ENCODE measurements at regions not wholly inside any gene's neighbourhood (a gene's known extent, or its start where the extent isn't known, plus 50 kb on each side); places are given as distances from the start of the nearest gene placed in this dataset.
"Not testable (repeated sequence)": the region's sequence is repeated elsewhere in the genome, so short reads cannot be mapped to it uniquely, and the experiment has no call there.

DNA sequence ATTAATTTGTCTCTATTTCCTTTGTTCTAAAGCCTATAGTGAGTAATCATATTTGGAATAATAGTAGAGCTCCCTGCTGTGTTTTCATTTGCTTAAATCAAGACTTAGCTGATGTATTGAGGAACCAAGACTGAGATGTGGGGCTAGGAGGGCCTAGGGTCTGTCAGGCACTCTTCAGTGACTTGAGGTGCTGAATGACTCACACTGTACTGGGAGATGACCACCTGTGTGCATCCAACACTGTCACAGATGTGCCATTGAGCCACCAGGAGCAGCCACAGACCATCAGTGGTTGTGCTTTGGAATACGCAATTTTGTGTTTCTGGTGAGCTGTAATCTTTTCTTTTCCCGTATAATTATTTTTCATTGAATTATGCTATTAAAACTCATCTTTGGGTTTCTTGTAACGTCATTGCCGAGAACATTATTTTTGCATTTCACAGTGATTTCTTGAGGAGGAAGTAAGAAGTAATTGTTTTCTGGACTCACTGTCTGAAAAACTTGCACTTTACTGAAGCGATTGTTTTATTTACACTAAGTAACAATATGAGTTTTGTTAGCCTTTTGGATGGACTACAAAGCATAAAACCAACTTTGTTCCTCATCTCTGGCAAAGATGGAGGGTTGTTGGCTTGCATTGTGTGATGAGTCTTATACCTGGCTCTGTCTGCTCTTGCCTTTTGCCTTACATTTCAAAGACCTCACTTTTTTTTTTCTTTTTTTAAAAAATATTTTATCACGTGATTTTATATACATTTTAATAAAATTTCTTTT lies 872.2 kb upstream of the TPTE start:
- not testable (repeated sequence) for DNase-seq; H3K36me3 ChIP-seq (ENCODE audit: control insufficient read depth, insufficient read depth, low read length); H3K27ac ChIP-seq (ENCODE audit: low read length); H3K9me3 ChIP-seq (ENCODE audit: control insufficient read depth, low read depth, low read length); H3K4me1 ChIP-seq (ENCODE audit: control insufficient read depth, insufficient read depth, low read length); H3K4me3 ChIP-seq (ENCODE audit: low read length); H3K27me3 ChIP-seq (ENCODE audit: control insufficient read depth, insufficient read depth, low read length)
- 40% methylated on average over 4 of the region's 6 CpGs for WGBS (ENCODE audit: insufficient coverage, low lambda C conversion rate)

- H3K27me3 ChIP-seq (ENCODE audit: control insufficient read depth, insufficient read depth, low read length); H3K4me1 ChIP-seq (ENCODE audit: control insufficient read depth, insufficient read depth, low read length); H3K4me3 ChIP-seq (ENCODE audit: low read length); H3K9me3 ChIP-seq (ENCODE audit: control insufficient read depth, low read depth, low read length); H3K36me3 ChIP-seq (ENCODE audit: control insufficient read depth, insufficient read depth, low read length); H3K27ac ChIP-seq (ENCODE audit: low read length); DNase-seq: not testable (repeated sequence)
- WGBS (ENCODE audit: insufficient coverage, low lambda C conversion rate), result no CpG with 5 or more reads among the region's 2 CpGs
Observed at GRCh38 chr21:9652819-9653218, 868.6 kb upstream of the TPTE start.

GRCh38 chr21:9655221-9655620 lies 866.2 kb upstream of the TPTE start:
- not testable (repeated sequence) for H3K27ac ChIP-seq (ENCODE audit: low read length); H3K4me3 ChIP-seq (ENCODE audit: low read length); H3K9me3 ChIP-seq (ENCODE audit: control insufficient read depth, low read depth, low read length); H3K27me3 ChIP-seq (ENCODE audit: control insufficient read depth, insufficient read depth, low read length); DNase-seq; H3K36me3 ChIP-seq (ENCODE audit: control insufficient read depth, insufficient read depth, low read length); H3K4me1 ChIP-seq (ENCODE audit: control insufficient read depth, insufficient read depth, low read length)
- 79% methylated on average over 4 of the region's 4 CpGs for WGBS (ENCODE audit: insufficient coverage, low lambda C conversion rate)

DNA sequence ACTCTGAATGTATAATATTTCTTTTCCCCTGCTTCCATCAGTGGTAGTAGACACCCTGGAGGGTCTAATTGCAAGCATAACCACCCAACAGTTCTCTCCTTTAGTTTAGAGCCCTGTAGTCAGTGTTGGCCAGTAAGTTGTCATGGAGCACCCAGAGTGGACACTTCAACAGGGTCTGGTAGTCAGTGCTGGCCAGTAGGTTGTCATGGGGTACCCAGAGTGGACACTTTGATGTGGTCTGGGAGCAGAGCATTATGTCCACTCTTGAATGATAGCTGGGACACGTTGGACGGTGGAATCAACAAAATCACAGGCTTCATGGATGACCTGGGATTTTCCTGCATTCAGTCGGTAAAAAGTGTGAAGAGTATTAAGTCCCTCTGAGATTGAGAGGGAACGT lies 864.9 kb upstream of the TPTE start:
- WGBS (ENCODE audit: insufficient coverage, low lambda C conversion rate), result 78% methylated on average over 4 of the region's 4 CpGs
- not testable (repeated sequence) for H3K4me1 ChIP-seq (ENCODE audit: control insufficient read depth, insufficient read depth, low read length); H3K4me3 ChIP-seq (ENCODE audit: low read length); H3K27ac ChIP-seq (ENCODE audit: low read length); H3K9me3 ChIP-seq (ENCODE audit: control insufficient read depth, low read depth, low read length); H3K27me3 ChIP-seq (ENCODE audit: control insufficient read depth, insufficient read depth, low read length); H3K36me3 ChIP-seq (ENCODE audit: control insufficient read depth, insufficient read depth, low read length)
- peak in 1 of 2 donors; percentile 3 for DNase-seq

DNA sequence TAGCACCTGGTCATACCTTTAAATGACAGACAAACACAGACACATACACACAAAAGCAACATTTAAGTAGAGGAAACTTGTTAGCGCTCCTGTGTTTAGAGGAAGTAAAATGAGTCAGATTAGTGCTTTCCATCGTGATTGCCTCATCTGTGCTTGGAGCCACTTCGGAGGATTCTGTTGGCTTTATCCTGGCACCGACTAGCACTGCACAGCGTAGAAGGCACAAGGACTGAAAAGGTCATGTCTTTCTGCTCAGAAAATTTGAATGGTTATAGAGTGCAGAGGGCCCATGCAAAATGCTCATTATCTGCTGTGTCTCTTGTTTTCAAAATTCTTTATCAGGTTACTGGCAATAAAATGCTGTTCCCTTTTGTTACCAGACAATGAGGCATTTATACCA lies 863.6 kb upstream of the TPTE start:
- DNase-seq, result not testable (repeated sequence)
- 70% methylated on average over 5 of the region's 5 CpGs for WGBS (ENCODE audit: insufficient coverage, low lambda C conversion rate)

DNA sequence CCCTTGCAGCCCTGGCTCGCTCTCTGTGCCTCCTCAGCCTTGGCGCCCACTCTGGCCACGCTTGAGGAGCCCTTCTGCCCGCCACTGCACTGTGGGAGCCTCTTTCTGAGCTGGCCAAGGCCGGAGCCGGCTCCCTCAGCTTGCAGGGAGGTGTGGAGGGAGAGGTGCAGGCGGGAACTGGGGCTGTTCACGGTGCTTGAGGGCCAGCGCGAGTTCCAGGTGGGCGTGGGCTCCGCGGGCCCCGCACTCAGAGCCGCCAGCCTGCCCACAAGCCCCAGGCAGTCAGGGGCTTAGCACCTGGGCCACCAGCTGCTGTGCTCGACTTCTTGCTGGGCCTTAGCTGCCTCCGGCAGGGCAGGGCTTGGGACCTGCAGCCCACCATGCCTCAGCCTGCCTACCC lies 861.5 kb upstream of the TPTE start:
- not testable (repeated sequence) for H3K27me3 ChIP-seq (ENCODE audit: control insufficient read depth, insufficient read depth, low read length); H3K27ac ChIP-seq (ENCODE audit: low read length); DNase-seq; H3K36me3 ChIP-seq (ENCODE audit: control insufficient read depth, insufficient read depth, low read length); H3K4me3 ChIP-seq (ENCODE audit: low read length); H3K4me1 ChIP-seq (ENCODE audit: control insufficient read depth, insufficient read depth, low read length); H3K9me3 ChIP-seq (ENCODE audit: control insufficient read depth, low read depth, low read length)
- WGBS (ENCODE audit: insufficient coverage, low lambda C conversion rate), result no CpG with 5 or more reads among the region's 17 CpGs

More for the DNA sequence above, 863.6 kb upstream of the TPTE start:
- H3K27me3 ChIP-seq (ENCODE audit: control insufficient read depth, insufficient read depth, low read length); H3K36me3 ChIP-seq (ENCODE audit: control insufficient read depth, insufficient read depth, low read length); H3K4me1 ChIP-seq (ENCODE audit: control insufficient read depth, insufficient read depth, low read length); H3K27ac ChIP-seq (ENCODE audit: low read length); H3K4me3 ChIP-seq (ENCODE audit: low read length); H3K9me3 ChIP-seq (ENCODE audit: control insufficient read depth, low read depth, low read length): not testable (repeated sequence)

DNA sequence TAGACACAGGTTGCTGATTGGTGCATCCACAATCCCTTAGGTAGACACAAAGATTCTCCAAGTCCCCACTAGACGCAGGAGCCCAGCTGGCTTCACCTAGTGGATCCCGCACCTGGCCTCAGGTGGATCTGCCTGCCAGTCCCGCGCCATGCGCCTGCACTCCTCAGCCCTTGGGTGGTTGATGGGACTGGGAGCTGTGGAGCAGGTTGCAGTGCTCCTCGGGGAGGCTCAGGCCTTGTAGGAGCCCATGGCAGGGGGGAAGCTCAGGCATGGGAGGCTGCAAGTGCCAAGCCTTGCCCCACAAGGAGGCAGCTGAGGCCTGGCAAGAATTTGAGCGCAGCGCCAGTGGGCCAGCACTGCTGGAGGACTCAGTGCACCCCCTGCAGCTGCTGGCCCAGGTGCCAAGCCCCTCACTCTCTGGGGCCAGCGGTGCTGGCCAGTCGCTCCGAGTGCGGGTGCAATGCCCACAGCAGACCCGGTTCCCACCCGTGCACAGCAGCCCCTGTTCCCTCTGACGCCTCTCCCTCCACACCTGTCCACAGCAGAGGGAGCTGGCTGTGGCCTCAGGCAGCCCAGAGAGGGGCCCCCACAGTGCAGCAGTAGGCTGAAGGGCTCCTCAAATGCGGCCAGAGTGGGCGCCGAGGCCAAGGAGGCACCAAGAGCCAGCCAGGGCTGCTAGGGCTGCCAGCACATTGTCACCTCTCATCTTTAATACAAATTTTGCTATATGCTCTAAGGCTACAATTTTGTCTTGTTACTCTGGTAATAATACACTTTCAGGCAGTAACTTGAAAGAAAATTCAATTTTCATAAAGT lies 857.3 kb upstream of the TPTE start:
- not testable (repeated sequence) for H3K27me3 ChIP-seq (ENCODE audit: control insufficient read depth, insufficient read depth, low read length); H3K4me1 ChIP-seq (ENCODE audit: control insufficient read depth, insufficient read depth, low read length); H3K36me3 ChIP-seq (ENCODE audit: control insufficient read depth, insufficient read depth, low read length); H3K9me3 ChIP-seq (ENCODE audit: control insufficient read depth, low read depth, low read length); H3K27ac ChIP-seq (ENCODE audit: low read length); DNase-seq; H3K4me3 ChIP-seq (ENCODE audit: low read length)
- WGBS (ENCODE audit: insufficient coverage, low lambda C conversion rate), result no CpG with 5 or more reads among the region's 18 CpGs

- H3K27ac ChIP-seq (ENCODE audit: low read length); H3K27me3 ChIP-seq (ENCODE audit: control insufficient read depth, insufficient read depth, low read length); H3K4me1 ChIP-seq (ENCODE audit: control insufficient read depth, insufficient read depth, low read length); H3K36me3 ChIP-seq (ENCODE audit: control insufficient read depth, insufficient read depth, low read length); H3K9me3 ChIP-seq (ENCODE audit: control insufficient read depth, low read depth, low read length); H3K4me3 ChIP-seq (ENCODE audit: low read length); DNase-seq: not testable (repeated sequence)
- no CpG with 5 or more reads among the region's 10 CpGs for WGBS (ENCODE audit: insufficient coverage, low lambda C conversion rate)
Observed at GRCh38 chr21:9675811-9676210, 845.6 kb upstream of the TPTE start.

DNA sequence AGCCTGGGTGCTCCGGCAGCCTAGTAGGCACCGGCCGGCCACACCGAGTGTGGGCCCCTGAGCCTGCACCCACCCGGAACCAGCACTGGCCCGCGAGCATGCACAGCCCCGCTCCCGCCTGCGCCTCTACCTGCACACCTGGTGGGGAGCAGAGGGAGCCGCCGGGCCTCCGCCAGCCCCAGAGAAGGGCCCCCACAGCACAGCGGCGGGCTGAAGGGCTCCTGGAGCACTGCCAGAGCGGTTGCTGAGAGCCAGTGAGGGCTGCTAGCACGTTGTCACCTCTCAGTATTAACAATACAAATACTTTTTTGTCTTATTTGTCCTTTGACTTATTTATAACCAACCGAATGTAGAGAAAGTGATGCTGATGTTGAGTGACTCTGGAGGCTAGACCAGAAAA lies 842.4 kb upstream of the TPTE start:
- no CpG with 5 or more reads among the region's 18 CpGs for WGBS (ENCODE audit: insufficient coverage, low lambda C conversion rate)
- not testable (repeated sequence) for DNase-seq; H3K36me3 ChIP-seq (ENCODE audit: control insufficient read depth, insufficient read depth, low read length); H3K27me3 ChIP-seq (ENCODE audit: control insufficient read depth, insufficient read depth, low read length); H3K4me3 ChIP-seq (ENCODE audit: low read length); H3K27ac ChIP-seq (ENCODE audit: low read length); H3K9me3 ChIP-seq (ENCODE audit: control insufficient read depth, low read depth, low read length); H3K4me1 ChIP-seq (ENCODE audit: control insufficient read depth, insufficient read depth, low read length)

- not testable (repeated sequence) for H3K27me3 ChIP-seq (ENCODE audit: control insufficient read depth, insufficient read depth, low read length); H3K9me3 ChIP-seq (ENCODE audit: control insufficient read depth, low read depth, low read length); H3K4me1 ChIP-seq (ENCODE audit: control insufficient read depth, insufficient read depth, low read length); DNase-seq; H3K27ac ChIP-seq (ENCODE audit: low read length); H3K4me3 ChIP-seq (ENCODE audit: low read length); H3K36me3 ChIP-seq (ENCODE audit: control insufficient read depth, insufficient read depth, low read length)
- WGBS (ENCODE audit: insufficient coverage, low lambda C conversion rate), result no CpG with 5 or more reads among the region's 14 CpGs
Observed at GRCh38 chr21:9688945-9689344, 832.4 kb upstream of the TPTE start.

GRCh38 chr21:9690981-9691380 lies 830.4 kb upstream of the TPTE start:
- H3K9me3 ChIP-seq (ENCODE audit: control insufficient read depth, low read depth, low read length); H3K4me3 ChIP-seq (ENCODE audit: low read length); H3K4me1 ChIP-seq (ENCODE audit: control insufficient read depth, insufficient read depth, low read length); DNase-seq; H3K27me3 ChIP-seq (ENCODE audit: control insufficient read depth, insufficient read depth, low read length); H3K36me3 ChIP-seq (ENCODE audit: control insufficient read depth, insufficient read depth, low read length); H3K27ac ChIP-seq (ENCODE audit: low read length): not testable (repeated sequence)
- no CpG with 5 or more reads among the region's 8 CpGs for WGBS (ENCODE audit: insufficient coverage, low lambda C conversion rate)

Data from large intestine (tissue), 3 donors.